ENCODE measurements at regions not wholly inside any gene's neighbourhood (a gene's known extent, or its start where the extent isn't known, plus 50 kb on each side); places are given as distances from the start of the nearest gene placed in this dataset.
A peak's percentile ranks its signal among the peaks of the same experiment; 100 is the strongest.

- WGBS, 4 donors: 79 to 84% (median 82%) methylated on average over 4 of the region's 4 CpGs
- Histone ChIP-seq H3K27ac (peak overlapping the region; percentile 46 to 88 (median 74)), H3K27me3 (no peaks in the 10 kb centered on the region), H3K4me1 (peaks cover 0 to 17% (median 9%) of the 10 kb centered on the region in 12 donors), H3K9me3 (no peaks in the 10 kb centered on the region), H3K4me3 (no peak overlapping the region), H3K36me3 (no peaks in the 10 kb centered on the region)
- intact Hi-C loops (cut with DNase I): loop anchor here in 1 of 10 donors (5.0 kb wide), 1 partner anchor 112 kb away; the partner anchor contains the start of gene ZBTB18
- TF ChIP-seq CTCF (IDR thresholded peaks at IDR 0.05) (no peak), POLR2A (IDR thresholded peaks at IDR 0.05) (no peak)
- DNase-seq: no peak
- ATAC-seq: no peak
Measured at GRCh38 chr1:244164511-244164890, 113.4 kb downstream of the ZBTB18 start.

GRCh38 chr1:244165021-244165420 lies 113.9 kb downstream of the ZBTB18 start:
- ATAC-seq: no peak
- H3K27me3 ChIP-seq: no peaks in the 10 kb centered on the region
- intact Hi-C loops (cut with DNase I): no loop called here
- H3K9me3 ChIP-seq: no peaks in the 10 kb centered on the region
- H3K36me3 ChIP-seq: no peaks in the 10 kb centered on the region
- H3K4me1 ChIP-seq: peaks cover 0 to 17% (median 9%) of the 10 kb centered on the region in 12 donors
- no peak for DNase-seq
- WGBS, 4 donors: 88 to 95% (median 92%) methylated on average over 3 of the region's 3 CpGs
- no peak overlapping the region for H3K4me3 ChIP-seq
- no peak for TF ChIP-seq CTCF (IDR thresholded peaks at IDR 0.05)
- TF ChIP-seq POLR2A (IDR thresholded peaks at IDR 0.05): no peak
- peak overlapping the region in 4 of 12 donors; percentile 63 to 88 (median 72) for H3K27ac ChIP-seq

GRCh38 chr1:244165701-244166100 lies 114.6 kb downstream of the ZBTB18 start:
- TF ChIP-seq CTCF (IDR thresholded peaks at IDR 0.05): no peak
- TF ChIP-seq POLR2A (IDR thresholded peaks at IDR 0.05): no peak
- Histone ChIP-seq H3K9me3 (no peaks in the 10 kb centered on the region), H3K4me1 (peaks cover 0 to 17% (median 9%) of the 10 kb centered on the region in 12 donors), H3K36me3 (no peaks in the 10 kb centered on the region), H3K27me3 (no peaks in the 10 kb centered on the region), H3K4me3 (no peak overlapping the region), H3K27ac (no peak overlapping the region)
- no peak for ATAC-seq
- intact Hi-C loops (cut with DNase I): no loop called here
- no peak for DNase-seq
- WGBS, 4 donors: 95 to 100% (median 97%) methylated on average over 2 of the region's 2 CpGs

- H3K27ac ChIP-seq: peak overlapping the region in 1 of 12 donors; percentile 9
- peak in 1 of 4 donors; percentile 69 for ATAC-seq
- H3K9me3 ChIP-seq: no peaks in the 10 kb centered on the region
- no peak overlapping the region for H3K4me3 ChIP-seq
- DNase-seq: peak in 2 of 5 donors; percentile 21 to 30
- no peaks in the 10 kb centered on the region for H3K4me1 ChIP-seq
- H3K27me3 ChIP-seq: no peaks in the 10 kb centered on the region
- H3K36me3 ChIP-seq: no peaks in the 10 kb centered on the region
- intact Hi-C loops (cut with DNase I): no loop called here
- 56 to 66% (median 62%) methylated on average over 7 of the region's 7 CpGs for WGBS, 4 donors
- TF ChIP-seq POLR2A (IDR thresholded peaks at IDR 0.05) (no peak), CTCF (IDR thresholded peaks at IDR 0.05) (no peak)
Measured at GRCh38 chr1:244171241-244171985, 120.3 kb downstream of the ZBTB18 start.
